SW480 (cell line): ENCODE measurements at regions not wholly inside any gene's neighbourhood (a gene's known extent, or its start where the extent isn't known, plus 50 kb on each side); places are given as distances from the start of the nearest gene placed in this dataset.
"Not testable (repeated sequence)": the region's sequence is repeated elsewhere in the genome, so short reads cannot be mapped to it uniquely, and the experiment has no call there.

Experiments
- DNase-seq: peaks from one replicate; pipeline ENCODE4 v3.0.0-alpha.2; 2016; ENCODE audit warnings: low spot score

DNA sequence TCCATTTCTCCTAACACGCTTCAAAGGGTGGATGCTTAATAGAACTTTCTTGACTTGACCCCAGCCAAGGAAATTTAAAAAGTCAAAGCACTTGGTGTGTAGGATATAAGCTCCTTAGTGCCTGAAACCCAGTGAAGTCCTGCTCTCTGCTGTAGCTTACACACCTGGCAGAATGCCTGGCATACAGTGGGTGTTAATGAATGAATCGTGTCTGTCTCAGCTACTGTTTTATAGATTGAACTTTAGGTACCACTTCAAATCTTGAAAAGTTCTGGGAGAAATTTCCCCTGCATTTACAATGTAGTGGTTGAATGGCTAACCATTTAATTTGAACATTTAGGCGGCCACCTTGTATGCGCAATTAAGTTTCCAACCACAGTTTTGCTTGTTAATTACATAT, 70.5 kb upstream of the ZNF217 start:
- DNase-seq = no peak

DNA sequence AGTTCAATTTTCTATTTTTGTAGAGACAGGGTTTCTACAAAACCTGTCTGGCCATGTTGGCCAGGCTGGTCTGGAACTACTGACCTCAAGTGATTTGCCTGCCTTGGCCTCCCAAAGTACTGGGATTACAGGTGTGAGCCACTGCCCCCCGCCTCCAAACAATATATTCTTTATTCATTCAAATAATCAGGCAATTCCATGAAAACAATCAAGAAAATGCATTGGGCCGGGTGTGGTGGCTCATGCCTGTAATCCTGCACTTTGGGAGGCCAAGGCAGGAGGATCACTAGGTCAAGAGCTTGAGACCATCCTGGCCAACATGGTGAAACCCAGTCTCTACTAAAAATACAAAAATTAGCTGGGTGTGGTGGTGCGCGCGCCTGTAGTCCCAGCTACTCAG, 69.9 kb upstream of the ZNF217 start:
- not testable (repeated sequence) for DNase-seq

DNA sequence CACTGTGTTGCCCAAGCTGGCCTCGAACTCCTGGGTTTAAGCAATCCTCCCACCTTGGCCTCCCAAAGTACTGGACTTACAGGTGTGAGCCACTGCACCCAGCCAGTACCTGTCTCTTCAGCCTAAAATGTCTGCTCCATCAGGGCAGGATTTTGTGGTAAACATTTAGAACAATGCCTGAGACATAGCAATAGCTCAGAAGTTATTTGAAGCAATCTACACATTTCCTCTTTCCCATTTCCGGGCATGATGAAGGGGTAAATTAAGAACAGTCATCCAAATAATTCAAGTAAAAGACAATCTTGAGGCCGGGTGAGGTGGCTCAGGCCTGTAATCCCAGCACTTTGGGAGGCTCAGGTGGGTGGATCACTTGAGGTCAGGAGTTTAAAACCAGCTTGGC, 69.0 kb upstream of the ZNF217 start:
- no peak for DNase-seq

DNA sequence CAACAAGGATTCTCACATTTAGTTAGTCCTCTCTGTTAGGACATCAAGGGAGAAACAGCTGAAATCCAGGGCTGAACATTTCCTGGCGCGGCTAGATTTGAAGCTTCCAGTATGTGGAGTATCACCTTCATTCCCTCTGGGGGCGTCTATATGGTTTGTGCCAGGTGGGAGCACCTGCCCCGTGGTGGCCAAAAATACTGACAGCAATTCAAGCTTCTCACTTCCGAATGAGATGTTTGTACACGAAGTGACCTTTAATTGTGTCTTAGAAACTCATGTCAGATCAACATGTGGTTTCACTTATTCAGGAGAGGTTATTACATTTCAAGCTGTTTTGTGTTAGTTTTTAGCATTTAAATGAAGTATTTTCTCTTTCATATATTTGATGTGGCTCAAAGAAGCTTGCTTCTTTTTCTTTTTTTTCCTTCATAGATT, 67.3 kb upstream of the ZNF217 start:
- no peak for DNase-seq

DNA sequence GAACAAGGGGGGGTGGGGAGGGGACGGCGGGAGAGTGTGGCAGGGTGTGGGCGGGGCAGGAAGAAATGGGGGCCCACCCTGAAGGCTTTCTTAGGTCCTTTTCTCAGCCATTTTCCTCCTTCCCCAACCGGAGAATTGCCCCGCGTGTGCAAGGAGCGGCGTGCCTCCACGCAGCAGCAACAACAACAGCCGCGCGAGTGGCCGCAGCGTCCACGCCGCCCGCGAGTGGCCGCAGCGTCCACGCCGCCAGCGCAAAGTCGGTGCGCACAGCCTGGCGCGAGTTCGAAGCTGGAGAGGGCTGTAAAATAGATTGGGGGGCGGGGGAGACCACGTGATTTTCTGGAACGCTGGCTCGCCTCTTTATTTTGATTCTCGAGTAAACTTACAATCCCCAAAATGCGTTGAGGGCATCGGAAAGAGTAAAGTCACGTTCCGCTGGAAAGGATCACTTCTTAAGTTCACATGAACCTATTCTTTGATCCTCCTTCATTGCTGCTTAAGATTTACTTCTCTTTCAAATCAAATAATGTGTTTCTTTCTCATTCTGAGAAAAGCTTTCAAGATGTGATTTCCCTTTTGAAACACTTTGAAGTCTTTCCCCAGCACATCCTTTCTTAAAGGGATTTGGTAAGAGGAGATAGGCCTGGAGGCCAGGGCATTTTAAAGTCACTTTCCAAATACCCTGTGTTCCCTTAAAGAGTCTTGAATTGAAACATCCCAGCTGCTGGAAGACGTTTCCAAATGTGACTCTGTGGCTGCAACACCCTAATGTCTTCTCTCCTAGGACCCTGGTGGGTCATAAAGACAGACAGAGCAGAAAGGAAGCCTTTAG, 66.7 kb upstream of the ZNF217 start:
- DNase-seq = no peak

DNA sequence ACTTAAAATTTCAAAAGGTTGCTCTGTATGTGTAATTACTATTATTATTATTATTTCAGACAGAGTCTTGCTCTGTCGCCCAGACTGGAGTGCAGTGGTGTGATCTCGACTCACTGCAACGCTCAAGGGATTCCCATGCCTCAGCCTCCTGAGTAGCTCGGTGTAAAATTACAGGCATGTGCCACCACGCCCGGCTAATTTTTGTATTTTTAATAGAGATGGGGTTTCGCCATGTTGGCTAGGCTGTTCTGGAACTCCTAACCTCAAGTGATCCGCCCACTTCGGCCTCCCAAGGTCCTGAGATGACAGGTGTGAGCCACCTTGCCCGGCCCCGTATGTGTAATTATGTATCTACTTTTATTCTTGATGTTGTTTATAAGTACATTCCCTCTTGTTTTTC, 65.3 kb upstream of the ZNF217 start:
- DNase-seq = no peak

DNA sequence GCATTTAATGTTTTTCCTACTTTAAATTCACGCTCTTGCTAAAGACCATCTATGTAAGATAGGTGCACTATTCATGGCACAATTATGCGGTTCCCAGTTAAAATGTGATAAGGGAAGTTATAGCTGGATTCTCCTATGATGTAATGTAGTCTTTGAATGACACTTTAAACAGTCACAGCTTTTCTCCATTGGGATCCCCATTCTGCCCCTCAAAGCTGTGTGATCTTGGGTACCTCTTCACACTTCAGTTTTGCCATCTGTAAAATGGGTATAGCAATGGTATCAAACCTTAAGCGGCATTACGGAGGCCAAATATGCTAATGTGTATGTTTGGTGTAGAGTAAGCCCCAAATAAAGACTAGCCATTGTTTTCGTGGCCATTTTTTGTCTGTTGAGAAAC, 64.7 kb upstream of the ZNF217 start:
- DNase-seq = no peak

DNA sequence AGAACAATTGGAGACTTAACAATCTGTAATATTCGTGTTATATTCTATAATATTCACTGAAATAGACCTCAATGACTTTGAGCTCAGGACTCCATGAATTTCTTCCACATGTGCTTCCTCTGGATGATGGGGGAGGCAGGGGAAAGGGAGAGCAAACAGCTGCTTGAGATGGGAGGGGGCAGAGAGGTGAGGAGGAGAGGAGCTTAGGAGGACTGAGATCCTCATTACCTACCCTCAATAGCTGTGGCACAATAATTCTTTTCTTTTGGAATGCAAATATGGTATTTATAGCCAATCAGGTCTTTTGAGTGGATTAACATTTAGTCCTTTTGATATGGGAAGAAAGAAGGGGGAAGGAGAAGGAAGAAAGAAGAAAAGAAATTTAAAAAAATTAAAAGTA, 64.1 kb upstream of the ZNF217 start:
- no peak for DNase-seq

DNA sequence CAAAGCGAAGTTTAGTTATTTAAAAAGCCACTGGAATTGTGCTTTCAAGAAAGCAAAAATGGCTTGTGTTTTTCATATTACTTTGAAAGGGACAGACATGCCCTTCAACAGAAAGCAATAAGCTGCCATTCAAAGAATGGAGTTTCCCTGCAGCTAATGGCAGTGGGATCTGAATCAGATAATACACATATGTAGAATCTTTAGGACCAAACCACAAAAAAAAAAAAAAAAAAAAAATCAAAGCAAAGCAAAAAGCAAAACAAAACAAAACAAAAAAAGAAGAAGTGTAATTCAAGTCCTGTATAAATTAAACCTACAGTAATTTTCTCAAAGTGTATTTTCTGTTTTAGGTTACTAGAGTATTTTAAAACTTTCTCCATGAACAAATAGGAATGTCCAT, 63.6 kb upstream of the ZNF217 start:
- DNase-seq = no peak

DNA sequence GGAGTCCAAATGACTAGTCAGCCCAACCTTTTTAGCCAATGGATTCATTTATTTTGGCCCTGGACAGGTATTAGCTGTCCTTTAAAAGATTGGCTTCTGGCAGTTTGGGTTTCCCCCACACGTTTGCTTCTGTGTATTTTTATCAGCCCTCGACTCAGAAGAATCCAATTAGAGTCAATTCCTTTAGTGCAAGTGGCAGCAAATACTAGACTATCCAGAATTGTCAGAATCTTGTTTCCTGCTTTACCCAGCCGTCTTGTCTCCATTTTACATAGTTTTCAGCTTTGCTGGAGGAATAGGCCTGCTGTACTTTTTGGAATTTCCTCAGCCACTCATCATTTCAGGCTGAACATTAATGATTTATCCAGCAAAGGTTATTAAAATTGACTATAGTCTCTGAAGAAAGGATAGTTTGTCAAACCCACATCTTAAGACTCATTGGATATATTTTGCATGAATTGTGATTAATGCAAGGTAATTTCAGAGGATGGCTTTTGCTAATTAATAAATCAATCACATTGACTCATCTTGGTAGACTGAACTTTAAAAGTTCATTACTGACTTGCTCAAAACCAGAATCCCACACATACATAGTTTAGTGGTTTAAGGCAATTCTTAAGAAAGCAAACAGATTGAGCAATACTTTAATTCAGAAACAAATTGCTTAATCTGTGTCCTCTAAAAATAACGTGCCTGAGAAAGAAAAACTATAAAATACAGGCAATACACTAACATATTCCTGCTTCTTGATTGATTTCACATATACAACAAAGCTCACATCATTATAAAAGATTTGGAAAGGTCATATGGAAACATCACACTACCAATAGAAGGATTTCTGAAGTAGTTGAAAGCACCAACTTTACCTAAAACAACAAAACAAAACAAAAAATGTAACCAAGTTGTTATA, 62.9 kb upstream of the ZNF217 start:
- no peak for DNase-seq

DNA sequence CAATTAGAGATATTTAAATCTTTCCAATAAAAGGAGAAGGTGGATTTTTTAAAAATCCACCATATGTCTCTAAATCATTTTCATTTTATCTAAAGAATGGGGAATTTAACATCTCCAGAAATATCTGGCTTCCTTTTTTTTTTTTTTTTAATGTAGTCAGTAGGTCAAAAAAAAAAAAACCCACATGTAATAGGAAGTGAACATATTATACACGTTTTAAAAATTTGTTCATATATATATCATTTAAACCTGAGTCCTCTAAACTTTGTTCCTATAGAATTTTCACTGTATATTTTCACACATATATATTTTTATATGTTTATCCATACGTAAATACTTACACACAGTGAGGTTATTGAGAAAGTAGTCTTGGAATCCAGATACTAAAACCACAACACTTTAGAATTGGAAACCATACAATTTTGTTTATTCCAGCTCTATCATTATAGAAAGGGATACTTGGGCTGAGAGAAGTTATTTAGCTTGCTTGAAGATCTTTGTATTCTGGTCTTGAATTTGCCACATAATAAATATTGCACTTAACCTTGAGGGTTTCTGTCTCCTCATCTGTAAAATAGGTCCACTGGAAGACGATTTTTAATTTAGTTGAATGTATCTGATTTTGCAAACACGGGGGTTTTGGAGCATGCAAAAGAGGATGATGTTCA, 62.1 kb upstream of the ZNF217 start:
- DNase-seq = no peak

DNA sequence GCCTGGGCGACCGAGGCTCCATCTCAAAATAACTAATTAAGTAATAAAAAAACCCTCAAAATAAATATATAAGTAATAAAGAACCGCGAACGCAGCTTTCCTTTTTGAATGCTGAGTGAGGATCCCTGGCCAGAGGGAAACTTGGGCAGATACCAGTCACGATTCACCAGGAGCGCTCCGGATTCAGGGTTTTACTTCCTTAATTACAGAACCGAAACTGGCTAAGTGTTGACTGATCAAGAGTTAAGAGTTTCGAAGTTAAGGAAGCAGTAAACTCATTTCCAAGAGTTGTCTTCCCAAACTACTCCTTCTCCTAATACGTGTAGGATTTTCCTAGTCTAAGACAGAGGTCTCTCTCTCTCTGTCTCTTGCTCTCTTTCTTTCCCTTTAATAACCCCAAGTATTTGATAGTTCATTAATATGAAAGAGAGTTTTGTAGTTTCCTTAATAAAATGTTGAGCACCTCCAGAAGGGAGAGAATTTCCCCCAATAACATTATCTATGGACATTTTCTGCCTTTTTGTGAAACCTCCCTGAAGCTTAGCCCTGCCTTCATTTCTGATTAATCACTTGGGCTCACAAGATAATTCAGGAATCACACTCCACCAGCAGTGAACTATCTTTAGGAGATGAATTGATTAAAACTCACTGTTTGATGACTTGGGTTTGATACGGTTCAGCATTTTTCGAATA, 61.4 kb upstream of the ZNF217 start:
- DNase-seq = no peak

DNA sequence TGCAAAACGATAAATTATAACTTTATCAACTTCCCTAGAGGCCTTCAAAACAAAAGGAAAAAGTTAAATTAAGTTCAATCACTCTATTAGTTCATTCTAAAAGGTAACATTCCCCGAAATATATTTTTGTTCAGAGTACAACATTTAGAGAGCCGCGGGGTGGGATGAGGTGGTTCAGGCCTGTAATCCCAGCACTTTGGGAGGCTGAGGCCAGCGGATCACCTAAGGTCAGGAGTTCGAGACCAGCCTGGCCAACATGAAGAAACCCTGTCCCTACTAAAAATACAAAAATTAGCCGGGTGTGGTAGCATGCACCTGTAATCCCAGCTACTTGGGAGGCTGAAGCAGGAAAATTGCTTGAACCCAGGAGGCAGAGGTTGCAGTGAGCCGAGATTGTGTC, 60.9 kb upstream of the ZNF217 start:
- not testable (repeated sequence) for DNase-seq

DNA sequence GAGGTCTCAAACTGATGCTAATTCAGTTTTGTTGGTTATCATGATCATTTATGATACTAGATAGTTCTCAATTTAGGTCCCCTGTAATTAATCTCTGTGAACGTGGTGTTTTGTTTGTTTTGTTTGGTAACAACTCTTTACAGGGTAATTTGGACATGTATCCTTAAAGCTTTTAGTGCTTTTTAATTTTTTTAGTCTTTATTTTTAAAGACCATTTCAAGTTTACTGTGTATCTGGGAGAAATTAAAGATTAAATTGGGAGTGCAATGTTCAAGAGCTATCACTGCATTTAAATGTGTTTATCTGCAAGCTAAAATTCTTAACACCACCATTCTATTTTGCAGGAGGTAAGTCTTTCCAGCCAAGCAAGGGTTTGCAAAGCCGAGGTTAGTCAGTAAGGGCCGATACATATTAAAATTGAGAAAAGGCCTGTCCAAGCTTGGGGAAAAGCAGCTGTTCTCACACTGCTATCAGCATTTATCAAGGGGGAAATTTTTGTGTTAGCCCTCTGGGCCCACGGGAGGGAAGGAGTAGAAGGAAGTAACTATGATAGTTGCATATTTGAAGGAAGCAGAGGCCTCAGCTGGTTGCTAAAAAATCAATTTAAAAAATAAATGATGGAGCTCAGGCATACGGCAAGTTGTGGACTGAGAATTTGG, 59.3 kb upstream of the ZNF217 start:
- DNase-seq = no peak

DNA sequence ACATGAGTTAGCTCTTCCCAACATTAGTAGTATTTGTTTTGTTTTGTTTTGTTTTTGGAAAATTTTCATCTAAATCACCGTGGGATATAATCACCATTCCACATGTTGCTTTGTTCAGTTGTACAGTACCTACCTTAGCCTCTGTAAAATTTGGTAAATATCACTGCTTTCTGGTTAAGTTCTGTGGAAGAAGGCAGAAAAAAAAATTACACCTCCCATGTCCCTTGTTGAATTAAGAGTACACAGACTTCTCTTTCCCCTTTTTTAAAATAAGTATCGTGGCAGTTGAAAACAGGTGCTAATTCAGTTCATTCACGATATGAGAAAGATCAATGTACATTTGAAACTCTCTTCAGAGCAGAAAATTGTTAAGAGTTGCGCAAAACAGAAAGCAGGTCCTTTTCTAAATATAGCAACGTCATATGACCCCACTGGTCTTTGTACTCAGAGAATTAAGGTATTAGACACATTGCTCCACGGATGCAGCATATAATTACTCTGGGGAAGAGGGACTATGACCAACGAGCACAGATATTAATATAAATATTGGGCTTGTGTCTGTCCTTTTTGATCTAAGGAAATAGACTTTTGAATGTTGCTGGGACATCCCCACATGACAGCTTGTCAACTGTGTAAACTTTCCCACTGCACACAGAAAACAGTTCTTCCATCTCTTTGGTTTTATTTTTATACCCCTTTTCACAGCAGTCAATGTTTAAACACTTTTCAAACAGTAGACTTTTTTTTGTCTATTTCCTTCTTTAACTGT, 58.6 kb upstream of the ZNF217 start:
- peak; percentile 40 for DNase-seq

DNA sequence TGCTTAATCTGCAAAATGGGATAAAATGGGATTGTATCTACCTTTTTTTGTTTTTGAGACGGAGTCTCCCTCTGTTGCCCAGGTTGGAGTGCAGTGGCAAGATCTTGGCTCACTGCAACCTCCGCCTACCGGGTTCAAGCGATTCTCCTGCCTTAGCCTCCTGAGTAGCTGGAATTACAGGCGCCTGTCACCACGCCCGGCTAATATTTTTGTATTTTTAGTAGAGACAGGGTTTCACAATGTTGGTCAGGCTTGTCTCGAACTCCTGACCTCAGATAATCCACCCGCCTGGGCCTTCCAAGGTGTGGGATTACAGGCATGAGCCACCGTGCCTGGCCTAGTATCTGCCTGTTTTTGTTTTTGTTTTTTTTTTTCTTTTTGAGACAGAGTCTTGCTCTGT, 55.9 kb upstream of the ZNF217 start:
- not testable (repeated sequence) for DNase-seq

DNA sequence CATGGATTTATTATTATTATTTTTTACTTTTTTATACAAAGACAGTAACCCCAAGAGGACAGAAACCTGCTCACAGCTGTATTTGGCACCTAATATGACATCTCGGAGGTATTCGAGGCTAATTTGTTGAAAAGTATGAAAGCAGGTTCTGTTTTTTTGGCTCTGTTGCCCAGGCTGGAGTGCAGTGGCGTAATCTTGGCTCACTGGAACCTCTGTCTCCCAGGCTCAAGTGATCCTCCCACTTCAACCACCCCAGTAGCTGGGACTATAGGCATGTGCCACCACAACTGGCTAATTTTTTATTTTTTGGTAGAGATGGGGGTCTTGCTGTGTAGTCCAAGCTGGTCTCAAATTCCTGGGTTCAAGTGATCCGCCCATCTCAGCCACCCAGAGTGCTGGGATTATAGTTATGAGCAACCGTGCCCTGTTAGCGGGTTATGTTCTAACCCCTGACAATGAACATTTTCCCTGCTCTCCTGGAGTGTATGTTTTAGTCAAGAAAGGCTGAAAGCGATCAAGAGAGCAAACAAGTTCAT, 53.7 kb upstream of the ZNF217 start:
- DNase-seq = no peak

DNA sequence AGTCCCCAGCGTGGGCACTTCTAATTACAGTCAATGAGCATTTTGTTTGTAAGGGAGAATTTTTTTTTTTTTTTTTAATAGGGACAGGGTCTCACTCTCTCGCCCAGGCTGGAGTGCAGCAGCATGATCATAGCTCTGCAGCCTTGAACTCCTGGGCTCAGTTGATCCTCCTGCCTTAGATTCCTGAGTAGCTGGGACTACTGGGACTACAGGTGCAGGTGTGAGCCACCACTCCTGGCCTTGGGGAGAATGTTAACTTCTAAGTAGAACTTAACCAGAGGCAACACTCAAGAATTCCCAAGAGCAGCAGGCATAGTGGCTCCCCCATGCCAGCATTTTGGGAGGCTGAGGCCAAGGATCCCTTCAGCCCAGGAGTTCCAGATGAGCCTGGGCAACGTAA, 52.9 kb upstream of the ZNF217 start:
- no peak for DNase-seq

DNA sequence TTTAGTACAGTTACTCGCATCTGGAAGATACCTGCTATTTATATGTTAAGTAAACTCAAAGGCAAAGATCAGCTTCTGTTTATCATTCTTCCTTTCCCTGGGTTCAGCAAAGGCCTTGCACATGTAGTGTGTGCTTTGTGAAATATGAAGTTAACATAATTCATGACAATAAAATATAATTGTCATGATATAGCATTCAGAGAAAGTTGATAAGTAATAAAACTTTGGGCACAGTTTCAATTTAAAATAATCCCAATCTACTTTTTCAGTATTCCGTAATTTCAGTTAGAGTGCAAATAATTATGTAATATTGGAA, 51.9 kb upstream of the ZNF217 start:
- DNase-seq = no peak

DNA sequence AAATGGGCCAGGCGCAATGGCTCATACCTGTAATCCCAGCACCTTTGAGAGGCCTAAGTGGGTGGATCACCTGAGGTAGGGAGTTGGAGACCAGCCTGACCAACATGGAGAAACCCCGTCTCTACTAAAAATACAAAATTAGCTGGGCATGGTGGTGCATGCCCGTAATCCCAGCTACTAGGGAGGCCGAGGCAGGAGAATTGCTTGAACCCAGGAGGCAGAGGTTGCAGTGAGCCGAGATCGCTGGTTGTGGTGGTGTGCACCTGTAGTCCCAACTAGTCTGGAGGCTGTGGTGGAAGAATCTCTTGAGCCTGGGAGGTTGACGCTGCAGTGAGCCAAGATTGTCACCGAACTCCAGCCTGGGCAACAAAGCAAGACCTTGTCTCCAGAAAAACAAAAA, 50.5 kb upstream of the ZNF217 start:
- DNase-seq = not testable (repeated sequence)
